ENCODE measurements at regions not wholly inside any gene's neighbourhood (a gene's known extent, or its start where the extent isn't known, plus 50 kb on each side); places are given as distances from the start of the nearest gene placed in this dataset.

- TF ChIP-seq EP300 (IDR thresholded peaks at IDR 0.05): no peak
- TF ChIP-seq POLR2A (IDR thresholded peaks at IDR 0.05): no peak
- TF ChIP-seq POLR2AphosphoS5 (IDR thresholded peaks at IDR 0.05): no peak
- no peak for TF ChIP-seq CTCF (IDR thresholded peaks at IDR 0.05)
Observed at GRCh38 chr12:22990501-22990900, 365.5 kb downstream of the ETNK1 start.
